Astrocyte (in vitro differentiated cells and primary cell): ENCODE measurements at regions not wholly inside any gene's neighbourhood (a gene's known extent, or its start where the extent isn't known, plus 50 kb on each side); places are given as distances from the start of the nearest gene placed in this dataset.

Experiments used
- EZH2 ChIP-seq: IDR thresholded peaks from 2 replicates; pipeline ENCODE4 v1.6.1; 2012; ENCODE audit warnings: mild to moderate bottlenecking, low read length, inconsistent platforms; ENCODE audit not compliant: insufficient read depth
- TF ChIP-seq, protein P1 (sequence below): IDR thresholded peaks from 2 replicates; pipeline ENCODE4 v1.5.1; 2011; ENCODE audit warnings: low read depth, mild to moderate bottlenecking, inconsistent platforms, low read length, moderate library complexity; ENCODE audit not compliant: insufficient read depth

DNA sequence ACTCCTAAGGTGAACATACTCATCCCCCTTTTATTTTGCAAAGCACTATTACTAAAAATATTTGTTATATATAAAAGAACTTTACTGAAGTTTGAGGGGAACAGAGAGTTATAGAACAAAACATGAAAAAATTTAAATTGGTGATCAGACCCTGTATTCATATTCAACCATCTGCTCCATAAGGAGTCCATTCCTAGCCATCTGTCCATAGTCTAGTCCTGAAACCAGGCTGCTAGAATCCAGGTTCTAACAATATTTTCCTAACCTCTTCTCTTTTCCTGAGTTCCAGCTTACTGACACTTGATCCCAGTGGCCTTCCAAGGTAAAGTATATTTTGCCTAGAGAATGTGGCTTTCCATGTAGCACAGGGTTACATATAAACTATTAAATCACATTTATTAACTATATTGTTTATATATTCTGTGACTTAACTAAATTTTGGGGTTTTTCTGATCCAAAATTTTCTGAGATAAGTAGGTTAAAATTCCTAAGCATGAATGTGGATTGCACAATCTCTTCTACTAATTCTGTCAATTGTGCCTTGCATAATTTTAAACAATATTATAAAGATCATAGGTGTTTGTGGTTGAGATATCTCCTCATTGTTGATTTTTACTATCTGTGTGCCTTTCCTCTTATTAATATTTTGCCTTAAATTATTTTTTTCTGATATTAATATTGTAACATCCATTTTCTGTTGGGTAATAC lies 137.6 kb upstream of the MAGI2 start:
- no peak for TF ChIP-seq EZH2
- TF ChIP-seq, protein P1, sequence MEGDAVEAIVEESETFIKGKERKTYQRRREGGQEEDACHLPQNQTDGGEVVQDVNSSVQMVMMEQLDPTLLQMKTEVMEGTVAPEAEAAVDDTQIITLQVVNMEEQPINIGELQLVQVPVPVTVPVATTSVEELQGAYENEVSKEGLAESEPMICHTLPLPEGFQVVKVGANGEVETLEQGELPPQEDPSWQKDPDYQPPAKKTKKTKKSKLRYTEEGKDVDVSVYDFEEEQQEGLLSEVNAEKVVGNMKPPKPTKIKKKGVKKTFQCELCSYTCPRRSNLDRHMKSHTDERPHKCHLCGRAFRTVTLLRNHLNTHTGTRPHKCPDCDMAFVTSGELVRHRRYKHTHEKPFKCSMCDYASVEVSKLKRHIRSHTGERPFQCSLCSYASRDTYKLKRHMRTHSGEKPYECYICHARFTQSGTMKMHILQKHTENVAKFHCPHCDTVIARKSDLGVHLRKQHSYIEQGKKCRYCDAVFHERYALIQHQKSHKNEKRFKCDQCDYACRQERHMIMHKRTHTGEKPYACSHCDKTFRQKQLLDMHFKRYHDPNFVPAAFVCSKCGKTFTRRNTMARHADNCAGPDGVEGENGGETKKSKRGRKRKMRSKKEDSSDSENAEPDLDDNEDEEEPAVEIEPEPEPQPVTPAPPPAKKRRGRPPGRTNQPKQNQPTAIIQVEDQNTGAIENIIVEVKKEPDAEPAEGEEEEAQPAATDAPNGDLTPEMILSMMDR: no peak
